ENCODE measurements at regions not wholly inside any gene's neighbourhood (a gene's known extent, or its start where the extent isn't known, plus 50 kb on each side); places are given as distances from the start of the nearest gene placed in this dataset.
A peak's percentile ranks its signal among the peaks of the same experiment; 100 is the strongest.
"Not testable (repeated sequence)": the region's sequence is repeated elsewhere in the genome, so short reads cannot be mapped to it uniquely, and the experiment has no call there.

DNA sequence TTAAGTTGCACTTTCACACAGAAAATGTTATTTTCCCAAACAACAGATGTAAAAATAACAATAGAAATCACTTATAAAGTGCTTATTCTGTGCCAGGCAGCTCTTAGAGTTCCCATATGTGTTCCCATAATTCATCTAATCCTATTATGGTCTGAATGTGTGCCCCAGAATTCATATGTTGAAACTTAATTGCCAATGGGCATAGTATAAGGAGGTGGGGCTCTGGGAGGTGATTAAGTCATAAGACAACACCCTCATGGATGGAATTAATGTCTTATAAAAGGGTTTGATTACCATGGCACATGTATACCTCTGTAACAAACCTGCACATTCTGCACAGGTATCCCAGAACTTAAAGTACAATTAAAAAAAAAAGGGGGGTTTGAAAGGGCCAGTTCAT is 92.7 kb downstream of the FZD1 start:
- DNase-seq: no peak

DNA sequence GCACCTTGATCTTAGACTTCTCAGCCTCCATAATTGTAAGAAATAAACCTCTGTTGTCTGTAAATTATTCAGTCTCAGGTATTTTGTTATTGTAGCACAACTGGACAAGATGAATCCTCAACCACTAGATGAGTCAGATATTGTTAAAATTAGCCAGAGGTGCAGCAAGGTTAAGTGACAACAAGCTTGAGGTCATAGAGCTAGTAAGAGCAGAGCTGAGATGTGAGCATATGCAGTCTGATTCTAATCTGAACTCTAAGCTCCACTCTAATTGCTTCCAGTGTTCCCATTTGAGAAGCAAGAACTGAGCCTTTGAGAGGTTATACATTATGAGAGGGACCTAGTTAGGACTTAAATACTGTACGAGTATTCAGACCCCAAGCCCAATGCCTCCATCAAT is 93.1 kb downstream of the FZD1 start:
- DNase-seq: no peak

GRCh38 chr7:91357901-91358300 is 93.7 kb downstream of the FZD1 start:
- DNase-seq: no peak

GRCh38 chr7:91358303-91358702 is 94.1 kb downstream of the FZD1 start:
- no peak for DNase-seq

- not testable (repeated sequence) for DNase-seq
These were observed 100.9 kb downstream of the FZD1 start for GRCh38 chr7:91365097-91365496.

DNA sequence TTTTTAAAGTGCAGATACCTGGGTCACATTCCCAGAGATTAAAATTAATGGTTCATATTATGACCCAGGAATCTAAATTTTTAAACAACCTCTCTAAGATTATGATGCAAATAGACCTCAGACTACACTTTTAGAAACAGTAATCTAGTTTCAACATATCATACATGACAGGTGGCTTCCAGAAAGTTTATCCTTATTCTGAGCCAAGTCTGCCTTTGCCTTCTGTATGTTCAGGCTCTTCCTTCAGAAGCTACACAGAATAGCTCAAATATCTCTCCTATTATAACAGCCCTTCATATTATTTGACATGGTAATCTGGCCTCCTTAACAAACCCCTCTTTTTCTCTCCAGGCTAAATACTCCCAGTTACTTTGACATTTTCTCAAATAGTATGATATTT is 101.9 kb downstream of the FZD1 start:
- DNase-seq: no peak

DNA sequence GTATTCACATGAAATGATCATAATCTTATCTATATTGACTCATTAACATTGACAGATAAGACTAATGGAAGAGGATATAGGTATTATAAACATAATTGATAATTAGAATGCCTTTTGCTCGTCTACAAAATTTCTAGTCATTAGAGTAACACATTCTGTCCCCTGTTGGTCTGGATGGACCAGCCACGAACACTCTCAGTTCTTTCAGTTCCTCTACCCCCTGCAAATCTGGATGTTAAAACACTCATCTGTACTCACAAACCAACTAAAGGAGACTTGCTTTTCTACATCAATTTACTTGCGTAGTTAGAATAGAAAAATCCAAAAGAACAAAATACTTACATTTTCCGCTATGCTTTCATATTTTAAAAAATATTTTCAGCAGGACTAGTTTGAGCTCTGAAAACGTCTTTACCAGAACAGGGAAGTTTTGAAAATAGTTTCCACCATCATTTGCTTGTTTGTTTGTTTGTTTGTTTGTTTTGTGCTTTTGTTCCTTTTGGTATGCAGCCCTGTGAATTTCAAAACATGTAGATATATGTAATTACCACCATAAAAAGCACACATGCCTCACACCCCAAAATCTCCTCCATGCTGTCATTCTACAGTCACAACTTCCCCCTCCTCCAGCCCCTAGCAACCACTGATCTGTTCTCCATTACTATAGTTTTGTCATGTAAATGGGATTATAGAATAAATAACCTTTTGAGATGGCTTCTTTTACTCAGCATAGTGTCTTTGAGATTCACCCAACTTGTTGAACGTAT is 103.8 kb downstream of the FZD1 start:
- no peak for DNase-seq

GRCh38 chr7:91372323-91372722 is 108.1 kb downstream of the FZD1 start:
- DNase-seq: no peak

- no peak for DNase-seq
These were observed 109.0 kb downstream of the FZD1 start for GRCh38 chr7:91373111-91373800.

DNA sequence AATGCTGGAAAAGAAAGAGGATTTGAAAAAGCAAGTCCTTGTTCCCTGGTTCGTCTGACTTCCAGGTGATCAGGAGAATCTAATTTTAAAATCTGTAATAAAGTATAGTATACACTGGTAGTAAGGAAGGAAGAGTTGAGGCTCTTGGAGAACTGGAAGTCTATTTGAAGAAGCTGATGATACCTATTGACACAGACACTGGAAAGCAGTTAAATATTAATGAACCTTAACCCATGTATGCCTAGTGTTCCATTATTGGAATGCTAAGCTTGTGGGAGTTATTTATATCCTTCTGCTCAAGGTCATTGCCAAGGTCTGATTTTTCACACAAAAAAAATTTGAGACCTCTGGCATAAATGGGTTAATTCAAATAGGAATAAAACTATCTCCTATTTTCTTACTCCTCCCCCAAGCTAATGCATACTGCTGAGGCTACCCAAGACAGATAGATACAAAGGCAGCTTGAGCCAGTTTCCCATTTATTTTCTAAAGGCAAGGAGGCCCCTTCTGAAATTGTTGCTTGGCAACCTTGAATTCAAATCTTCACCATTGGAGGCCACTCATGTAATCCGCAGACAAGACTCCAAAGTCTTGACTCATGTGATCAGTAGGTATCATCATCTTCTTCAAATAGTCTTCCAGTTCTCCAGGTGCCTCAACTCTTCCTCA is 110.2 kb downstream of the FZD1 start:
- no peak for DNase-seq

GRCh38 chr7:91375378-91375777 is 111.1 kb downstream of the FZD1 start:
- no peak for DNase-seq

DNA sequence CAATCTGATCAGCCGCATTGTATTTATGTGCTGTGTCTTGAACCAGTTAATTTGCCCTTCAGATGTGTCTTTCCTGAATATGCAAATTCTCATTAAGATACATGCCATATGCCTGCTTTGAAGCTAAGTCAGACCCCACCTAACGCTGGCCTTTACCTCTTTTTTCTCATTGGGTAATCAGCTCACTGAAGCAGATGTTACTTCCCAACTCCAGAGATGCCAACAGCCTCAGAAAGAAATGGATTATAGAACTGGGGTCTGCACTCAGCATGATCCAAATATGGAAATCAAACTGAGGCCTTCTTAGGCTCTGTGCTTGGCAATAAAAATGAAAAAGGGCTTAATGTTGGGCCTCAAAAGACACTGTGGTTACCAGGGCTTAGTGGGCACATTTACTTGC is 113.9 kb downstream of the FZD1 start:
- no peak for DNase-seq

GRCh38 chr7:91379236-91379635 is 115.0 kb downstream of the FZD1 start:
- DNase-seq: no peak

DNA sequence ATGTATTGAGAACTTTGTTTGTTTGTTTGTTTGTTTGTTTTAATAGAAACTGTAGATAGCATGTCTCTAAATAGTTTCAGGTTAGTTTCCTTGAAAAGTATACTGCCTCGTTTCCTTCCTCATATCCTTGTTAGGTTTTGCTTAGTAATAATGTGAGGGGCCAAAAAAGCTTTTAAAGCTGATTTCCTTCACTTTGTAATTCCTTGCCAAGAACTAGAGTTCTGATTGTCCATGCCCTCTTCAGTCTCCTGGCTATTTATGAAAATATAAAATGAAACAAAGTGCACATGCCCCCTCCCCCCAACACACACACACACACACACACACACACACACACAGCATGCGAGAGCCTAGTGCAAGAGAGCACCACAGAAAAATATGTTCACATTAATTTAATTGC is 115.8 kb downstream of the FZD1 start:
- DNase-seq: no peak

DNA sequence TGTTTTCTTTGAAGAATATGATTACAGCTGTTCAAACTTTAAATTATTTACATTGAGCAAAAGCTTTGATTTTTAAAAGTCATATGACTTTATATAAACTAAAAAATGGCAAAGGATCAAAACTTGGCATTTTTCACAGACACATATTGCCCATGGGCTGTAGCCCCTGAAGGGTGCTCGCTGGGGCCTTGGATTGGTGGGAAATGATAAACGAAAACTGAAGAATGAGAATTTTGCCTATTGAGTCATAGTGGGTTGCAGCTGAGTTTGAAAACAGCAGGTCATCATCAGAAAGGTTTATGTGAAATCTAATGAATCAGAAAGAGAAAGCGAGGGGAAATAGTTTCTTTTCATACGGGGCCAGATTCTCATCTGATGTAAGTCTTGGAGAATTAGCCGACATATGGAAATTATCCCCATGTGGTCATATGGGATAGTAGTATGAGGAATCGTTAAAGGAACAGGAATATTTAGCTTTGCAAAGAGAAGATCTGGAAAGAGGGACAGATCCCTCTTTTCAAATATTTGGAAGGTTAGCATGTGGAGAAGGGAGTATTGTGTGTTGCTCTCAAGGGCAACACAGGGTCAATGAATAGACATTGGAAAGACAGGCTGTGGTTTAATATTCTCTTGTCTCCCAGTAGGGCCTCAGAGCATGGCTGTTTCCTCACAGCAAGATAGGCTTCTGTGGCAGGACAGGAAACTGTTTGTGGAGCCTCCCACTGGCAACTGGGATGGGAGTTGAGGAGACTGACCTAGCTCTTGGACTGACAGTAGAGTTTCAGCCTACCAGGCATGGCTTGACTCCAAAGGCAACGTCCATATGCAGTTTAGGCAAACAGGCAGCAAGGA is 119.0 kb downstream of the FZD1 start:
- DNase-seq: peak; percentile 47

GRCh38 chr7:91383905-91384274 is 119.7 kb downstream of the FZD1 start:
- DNase-seq: no peak

DNA sequence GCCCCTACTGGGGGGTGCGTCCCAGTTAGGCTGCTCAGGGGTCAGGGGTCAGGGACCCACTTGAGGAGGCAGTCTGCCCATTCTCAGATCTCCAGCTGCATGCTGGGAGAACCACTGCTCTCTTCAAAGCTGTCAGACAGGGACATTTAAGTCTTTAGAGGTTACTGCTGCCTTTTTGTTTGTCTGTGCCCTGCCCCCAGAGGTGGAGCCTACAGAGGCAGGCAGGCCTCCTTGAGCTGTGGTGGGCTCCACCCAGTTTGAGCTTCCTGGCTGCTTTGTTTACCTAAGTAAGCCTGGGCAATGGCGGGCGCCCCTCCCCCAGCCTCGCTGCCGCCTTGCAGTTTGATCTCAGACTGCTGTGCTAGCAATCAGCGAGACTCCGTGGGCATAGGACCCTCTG is 130.5 kb downstream of the FZD1 start:
- DNase-seq: not testable (repeated sequence)

DNA sequence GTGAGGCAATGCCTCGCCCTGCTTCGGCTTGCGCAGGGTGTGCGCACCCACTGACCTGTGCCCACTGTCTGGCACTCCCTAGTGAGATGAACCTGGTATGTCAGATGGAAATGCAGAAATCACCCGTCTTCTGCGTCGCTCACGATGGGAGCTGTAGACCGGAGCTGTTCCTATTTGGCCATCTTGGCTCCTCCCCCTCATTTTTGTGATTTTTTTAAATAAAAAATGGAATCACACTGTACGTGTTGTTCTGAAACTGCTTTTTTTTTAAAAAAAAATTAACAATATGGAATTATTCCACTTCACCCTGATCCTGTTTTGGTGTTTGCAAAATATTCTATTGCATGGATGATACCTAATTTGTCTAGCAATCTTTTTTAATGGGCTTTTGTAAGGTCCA is 131.1 kb downstream of the FZD1 start:
- not testable (repeated sequence) for DNase-seq

DNA sequence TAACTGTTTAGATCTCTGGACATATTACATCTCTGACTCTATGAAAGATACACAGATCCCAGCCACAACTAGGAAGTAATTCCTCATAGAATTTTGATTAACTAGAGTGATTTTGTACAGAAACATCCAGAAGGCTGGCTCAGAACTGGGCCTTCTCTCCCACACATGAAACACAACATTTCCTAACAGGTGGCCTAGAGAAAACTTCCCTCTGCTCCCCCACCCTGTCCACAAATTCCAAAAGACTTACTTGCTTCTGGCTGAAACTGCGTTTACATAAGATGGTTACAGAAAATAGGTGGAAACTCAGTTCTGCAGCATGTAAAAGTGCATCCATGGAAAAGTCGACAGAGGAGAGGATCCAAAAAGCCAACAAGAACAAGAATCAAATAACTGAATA is 132.9 kb downstream of the FZD1 start:
- no peak for DNase-seq

DNA sequence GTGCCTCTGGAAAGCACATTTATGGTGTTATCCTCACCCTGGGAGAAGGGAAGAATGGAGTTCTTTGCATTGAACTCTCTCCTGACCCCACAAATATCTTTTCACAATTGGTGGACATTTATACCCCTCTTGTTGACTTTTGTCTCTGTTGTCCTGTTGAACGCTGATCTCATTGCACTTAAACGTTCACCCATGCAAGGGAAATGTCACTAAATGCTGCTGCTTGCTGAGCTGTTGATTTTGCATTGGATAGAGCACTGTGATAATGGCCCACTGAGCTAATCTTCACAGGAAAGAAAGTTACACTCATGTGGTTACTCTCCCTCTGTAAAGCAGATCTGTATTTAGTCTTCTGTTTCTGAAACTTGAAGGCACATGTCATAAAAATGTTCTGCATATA is 133.4 kb downstream of the FZD1 start:
- no peak for DNase-seq

- no peak for DNase-seq
These were observed 134.1 kb downstream of the FZD1 start for GRCh38 chr7:91398341-91398740.

GRCh38 chr7:91405092-91405788 is 141.0 kb downstream of the FZD1 start:
- no peak for DNase-seq
